NOMO-1 treated with DMSO at 0.1 percent for 48 hours (cell line): ENCODE measurements at regions not wholly inside any gene's neighbourhood (a gene's known extent, or its start where the extent isn't known, plus 50 kb on each side); places are given as distances from the start of the nearest gene placed in this dataset.

Experiments used
- DNase-seq: peaks from one replicate; lab custom pipeline; 2025; ENCODE audit not compliant: unreplicated experiment; lab: John Stamatoyannopoulos, UW

DNA sequence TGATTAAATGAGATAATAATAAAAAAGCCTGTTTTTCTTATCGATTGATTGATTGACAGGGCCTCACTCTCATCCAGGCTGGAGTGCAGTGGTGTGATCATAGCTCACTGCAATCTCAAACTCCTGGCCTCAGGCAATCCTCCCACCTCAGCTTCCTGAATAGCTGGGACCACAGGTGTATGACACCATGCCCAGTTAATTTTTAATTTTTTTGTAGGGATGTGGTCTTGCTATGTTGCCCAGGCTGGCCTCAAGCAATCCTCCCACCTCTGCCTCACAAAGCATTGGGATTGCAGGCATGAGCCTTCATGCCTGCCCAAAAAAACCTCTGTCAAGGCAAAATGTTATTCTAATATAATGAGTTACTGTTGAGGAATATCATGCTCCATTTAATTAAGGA, 346.4 kb upstream of the DAB1 start:
- no peak for DNase-seq

- no peak for DNase-seq
Measured at GRCh38 chr1:57761628-57762027, 337.8 kb upstream of the DAB1 start.

DNA sequence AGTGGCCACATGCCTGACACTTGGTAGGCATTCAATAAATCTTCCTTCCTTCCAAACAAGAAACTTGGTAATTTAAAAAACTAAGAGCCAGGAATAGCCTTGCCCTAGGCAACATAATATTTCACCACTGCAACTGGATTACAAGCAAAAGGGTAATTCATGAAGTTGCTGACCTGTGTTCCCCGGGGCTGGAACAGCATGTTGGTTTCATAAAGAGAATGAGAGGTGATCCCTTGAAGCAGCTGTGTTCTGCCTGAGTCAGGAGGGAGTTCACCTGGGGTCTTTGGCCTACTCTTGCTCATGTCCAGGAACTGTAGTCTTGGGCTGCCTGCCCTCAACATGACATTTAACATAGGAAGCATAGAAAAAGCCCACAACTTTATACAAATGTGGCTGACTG, 329.0 kb upstream of the DAB1 start:
- DNase-seq = no peak

GRCh38 chr1:57748719-57749118, 324.9 kb upstream of the DAB1 start:
- no peak for DNase-seq

DNA sequence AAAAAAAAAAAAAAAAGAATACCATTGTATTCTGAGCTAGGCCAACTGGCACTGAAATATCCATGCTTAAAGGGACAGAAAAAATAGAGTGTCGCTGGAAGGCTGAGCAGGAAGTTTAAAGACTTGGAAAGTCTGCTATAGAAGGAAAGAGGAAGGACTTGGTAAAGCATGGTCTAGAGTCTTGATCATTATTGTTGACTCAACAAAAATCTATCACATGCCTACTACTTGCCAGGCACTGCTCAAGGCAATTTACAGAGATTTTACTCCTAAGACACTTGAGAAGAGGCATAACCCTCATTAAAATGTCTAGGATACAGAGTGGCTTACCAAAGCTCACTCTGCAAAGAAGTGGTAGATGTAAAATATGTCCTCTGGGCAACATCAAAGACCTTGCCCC, 324.0 kb upstream of the DAB1 start:
- no peak for DNase-seq

GRCh38 chr1:57741521-57741920, 317.7 kb upstream of the DAB1 start:
- DNase-seq = no peak

- no peak for DNase-seq
Measured at GRCh38 chr1:57736940-57737339, 313.1 kb upstream of the DAB1 start.

GRCh38 chr1:57729181-57729580, 305.3 kb upstream of the DAB1 start:
- no peak for DNase-seq

GRCh38 chr1:57727121-57727520, 303.3 kb upstream of the DAB1 start:
- peak; percentile 38 for DNase-seq

GRCh38 chr1:57725318-57725717, 301.5 kb upstream of the DAB1 start:
- no peak for DNase-seq

DNA sequence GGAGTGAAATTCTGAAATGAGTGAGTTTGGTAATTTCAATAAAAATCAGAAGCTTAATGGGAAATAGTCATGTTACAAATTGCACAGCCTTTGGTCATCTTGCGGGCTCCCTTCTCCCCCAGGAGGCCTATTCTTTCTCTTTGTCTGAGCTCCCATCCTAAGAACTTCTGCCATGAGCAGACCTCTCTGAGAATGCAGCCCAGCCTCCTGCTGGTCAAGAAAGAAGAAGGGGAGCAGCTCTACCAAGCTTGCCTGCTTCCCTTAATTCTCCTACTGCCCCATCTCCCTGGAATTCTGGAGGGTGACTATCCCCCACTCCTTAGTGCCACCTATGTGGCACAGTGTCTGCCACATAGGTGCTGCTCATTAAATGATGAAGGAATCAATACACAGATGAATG, 300.7 kb upstream of the DAB1 start:
- no peak for DNase-seq

- no peak for DNase-seq
Measured at GRCh38 chr1:57722285-57722978, 298.6 kb upstream of the DAB1 start.

DNA sequence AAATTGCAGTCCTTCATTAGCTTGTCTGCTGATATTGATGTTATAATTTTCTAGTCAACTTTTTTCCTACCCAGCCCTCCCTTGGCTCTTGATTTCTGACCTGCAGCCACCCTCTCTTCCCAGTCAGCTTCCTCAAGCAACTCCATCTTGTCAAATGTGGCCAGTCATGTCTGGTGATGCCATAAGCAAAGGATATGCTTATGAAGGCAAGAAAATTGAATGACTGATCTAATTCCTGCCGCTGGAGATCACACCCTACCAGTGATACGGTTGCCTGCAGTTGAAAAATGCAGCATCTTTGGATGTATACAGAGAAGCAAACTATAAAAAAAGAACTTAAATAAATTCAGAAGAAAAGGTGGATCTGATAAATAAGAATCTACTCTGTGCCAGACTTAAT, 297.1 kb upstream of the DAB1 start:
- no peak for DNase-seq

DNA sequence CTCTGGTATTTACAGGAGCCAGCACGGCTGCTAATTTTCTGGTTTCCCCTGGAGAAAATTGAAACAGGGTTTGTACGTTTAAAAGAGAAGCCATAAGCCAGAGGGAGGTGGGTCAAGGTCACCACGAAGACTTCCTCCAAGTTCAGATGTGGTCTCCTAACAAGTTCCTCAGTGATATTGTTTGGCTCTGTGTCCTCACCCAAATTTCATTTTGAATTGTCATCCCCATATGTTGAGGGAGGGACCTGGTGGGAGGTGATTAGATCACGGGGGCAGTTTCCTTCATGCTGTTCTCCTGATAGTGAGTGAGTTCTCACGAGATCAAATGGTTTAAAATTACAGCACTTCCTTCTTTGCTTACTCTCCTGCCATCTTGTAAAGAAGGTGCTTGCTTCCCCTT, 295.4 kb upstream of the DAB1 start:
- DNase-seq = no peak

GRCh38 chr1:57713501-57713900, 289.6 kb upstream of the DAB1 start:
- no peak for DNase-seq

GRCh38 chr1:57712846-57713245, 289.0 kb upstream of the DAB1 start:
- no peak for DNase-seq

- DNase-seq = no peak
Measured at GRCh38 chr1:57711326-57711725, 287.5 kb upstream of the DAB1 start.

DNA sequence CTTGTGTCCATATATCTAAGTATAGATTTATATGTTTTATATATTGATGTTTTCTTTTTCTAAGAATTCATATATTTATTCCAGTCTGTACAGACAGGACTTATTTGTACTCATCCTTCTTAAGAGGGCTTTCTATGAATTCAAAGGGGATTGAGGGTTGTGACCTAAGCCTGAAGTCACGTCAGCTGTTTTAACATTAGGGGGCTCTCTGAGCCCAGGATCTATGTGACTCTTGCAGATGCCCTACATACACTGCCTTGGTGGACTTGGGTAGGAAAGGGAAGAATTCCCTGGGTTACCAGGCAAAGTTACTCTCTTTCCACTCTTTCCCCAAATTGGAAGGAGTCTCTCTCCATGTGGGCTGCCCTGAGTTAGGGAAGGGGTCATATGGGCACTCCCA, 283.8 kb upstream of the DAB1 start:
- DNase-seq = no peak

GRCh38 chr1:57704811-57705210, 281.0 kb upstream of the DAB1 start:
- DNase-seq = no peak

DNA sequence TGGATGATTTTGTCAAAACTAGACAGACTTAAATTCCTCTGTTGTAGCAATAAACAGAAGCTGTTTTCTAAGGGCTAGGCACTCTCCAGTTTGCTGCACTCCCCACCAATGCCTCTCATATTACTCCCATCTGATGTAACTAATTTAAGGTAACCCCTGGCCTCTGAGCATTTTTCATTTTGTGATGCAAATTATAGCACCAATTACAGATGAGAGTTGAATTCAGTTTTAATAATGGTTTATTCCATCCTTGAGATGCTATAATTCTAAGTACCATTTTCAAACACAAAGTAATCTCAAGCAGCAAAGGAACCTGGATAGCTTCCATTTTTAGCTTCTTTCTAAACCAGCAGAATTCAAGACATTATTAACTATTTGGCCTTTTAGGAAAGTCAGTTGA, 280.4 kb upstream of the DAB1 start:
- no peak for DNase-seq

DNA sequence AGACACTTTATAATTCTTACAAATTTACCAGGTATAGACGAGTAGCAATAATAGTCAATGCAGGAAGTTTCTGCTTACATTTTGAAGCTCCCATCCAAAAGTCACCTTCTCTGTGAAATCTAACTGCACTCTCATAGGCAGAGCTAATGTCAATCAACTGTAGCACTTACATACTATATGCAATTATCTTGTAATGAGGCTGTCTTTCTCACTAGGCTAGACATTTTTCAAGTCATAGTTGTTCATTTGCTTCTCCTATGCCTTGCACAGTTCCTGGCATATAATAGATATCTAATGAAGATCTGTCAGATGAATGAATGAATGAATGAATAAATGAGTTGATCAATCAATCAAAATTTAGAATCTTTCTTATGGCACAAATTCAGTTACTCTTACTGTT, 273.0 kb upstream of the DAB1 start:
- DNase-seq = no peak

DNA sequence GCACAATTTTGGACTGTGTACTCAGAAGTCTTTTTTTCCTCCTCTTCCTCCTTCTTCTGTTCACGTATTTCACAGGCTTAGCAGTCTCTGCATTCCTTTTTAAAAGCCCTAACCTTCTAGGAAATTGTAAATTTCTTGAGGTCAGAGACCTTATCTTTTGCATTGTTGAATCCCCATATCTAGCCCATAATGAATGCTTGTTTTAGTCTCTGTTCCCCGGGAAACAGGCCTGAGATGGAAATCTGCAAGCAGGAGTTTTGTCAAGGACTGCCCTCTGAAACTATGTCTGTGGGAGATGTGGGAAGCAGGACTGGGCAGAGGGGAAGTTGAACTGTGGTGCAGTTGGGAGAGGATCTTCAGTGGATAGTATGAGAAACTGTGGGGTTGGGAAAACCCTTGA, 272.2 kb upstream of the DAB1 start:
- DNase-seq = no peak

DNA sequence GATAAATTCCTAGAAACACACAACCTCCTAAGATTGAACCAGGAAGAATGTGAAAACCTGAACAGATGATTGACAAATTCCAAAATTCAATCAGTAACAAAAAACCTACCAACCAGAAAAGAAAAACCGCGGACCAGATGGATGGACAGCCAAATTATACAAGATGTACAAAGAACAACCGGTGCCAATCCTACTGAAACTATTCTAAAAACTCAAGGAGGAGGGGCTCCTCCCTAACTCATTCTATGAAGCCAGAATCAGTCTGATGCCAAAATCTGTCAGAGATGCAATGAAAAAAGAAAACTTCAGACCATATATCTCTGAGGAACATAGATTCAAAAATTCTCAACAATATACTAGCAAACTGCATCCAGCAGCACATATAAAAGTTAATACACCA, 262.4 kb upstream of the DAB1 start:
- no peak for DNase-seq
